ENCODE measurements at regions not wholly inside any gene's neighbourhood (a gene's known extent, or its start where the extent isn't known, plus 50 kb on each side); places are given as distances from the start of the nearest gene placed in this dataset.

GRCh38 chr2:7437141-7437540 lies 519.9 kb downstream of the RNF144A start:
- DNase-seq (ENCODE audit: low spot score) = no peak
- no peaks in the 10 kb centered on the region for H3K4me1 Mint-ChIP-seq
- no peak overlapping the region for H3K27ac ChIP-seq
- H3K4me3 ChIP-seq = no peak overlapping the region
- TF ChIP-seq, protein P1, sequence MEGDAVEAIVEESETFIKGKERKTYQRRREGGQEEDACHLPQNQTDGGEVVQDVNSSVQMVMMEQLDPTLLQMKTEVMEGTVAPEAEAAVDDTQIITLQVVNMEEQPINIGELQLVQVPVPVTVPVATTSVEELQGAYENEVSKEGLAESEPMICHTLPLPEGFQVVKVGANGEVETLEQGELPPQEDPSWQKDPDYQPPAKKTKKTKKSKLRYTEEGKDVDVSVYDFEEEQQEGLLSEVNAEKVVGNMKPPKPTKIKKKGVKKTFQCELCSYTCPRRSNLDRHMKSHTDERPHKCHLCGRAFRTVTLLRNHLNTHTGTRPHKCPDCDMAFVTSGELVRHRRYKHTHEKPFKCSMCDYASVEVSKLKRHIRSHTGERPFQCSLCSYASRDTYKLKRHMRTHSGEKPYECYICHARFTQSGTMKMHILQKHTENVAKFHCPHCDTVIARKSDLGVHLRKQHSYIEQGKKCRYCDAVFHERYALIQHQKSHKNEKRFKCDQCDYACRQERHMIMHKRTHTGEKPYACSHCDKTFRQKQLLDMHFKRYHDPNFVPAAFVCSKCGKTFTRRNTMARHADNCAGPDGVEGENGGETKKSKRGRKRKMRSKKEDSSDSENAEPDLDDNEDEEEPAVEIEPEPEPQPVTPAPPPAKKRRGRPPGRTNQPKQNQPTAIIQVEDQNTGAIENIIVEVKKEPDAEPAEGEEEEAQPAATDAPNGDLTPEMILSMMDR (IDR thresholded peaks at IDR 0.05) = no peak
- TF ChIP-seq EZH2 (IDR thresholded peaks at IDR 0.05) (no peak), EZH2phosphoT487 (IDR thresholded peaks at IDR 0.05) (no peak)
- H3F3A ChIP-seq (ENCODE audit: low read depth) = no peaks in the 10 kb centered on the region
- no peak overlapping the region for H3K9ac ChIP-seq
- H3K9me3 Mint-ChIP-seq = peaks cover 33% of the 10 kb centered on the region
- H3K79me2 ChIP-seq (ENCODE audit: low read depth) = no peaks in the 10 kb centered on the region
- no peaks in the 10 kb centered on the region for H3K27me3 ChIP-seq
- no peaks in the 10 kb centered on the region for H3K9me3 ChIP-seq (ENCODE audit: low read depth)
- H3K4me2 ChIP-seq = no peak overlapping the region
- no peak overlapping the region for H3K27ac Mint-ChIP-seq
- no peaks in the 10 kb centered on the region for H3K4me1 ChIP-seq
- no peaks in the 10 kb centered on the region for H4K20me1 ChIP-seq (ENCODE audit: low read depth)
- peaks cover 10% of the 10 kb centered on the region for H3K36me3 Mint-ChIP-seq
- no peak overlapping the region for H3K4me3 Mint-ChIP-seq
- H3K27me3 Mint-ChIP-seq (ENCODE audit: insufficient read depth, low read depth) = no peaks in the 10 kb centered on the region
- H2AFZ ChIP-seq (replicated peaks) = no peak overlapping the region
- no peaks in the 10 kb centered on the region for H3K36me3 ChIP-seq

GRCh38 chr2:7437716-7438632 lies 520.8 kb downstream of the RNF144A start:
- no peak for TF ChIP-seq EZH2phosphoT487 (IDR thresholded peaks at IDR 0.05)
- TF ChIP-seq EZH2 (IDR thresholded peaks at IDR 0.05) = no peak
- TF ChIP-seq, protein P1 (IDR thresholded peaks at IDR 0.05) = no peak
- no peak overlapping the region for H3K9ac ChIP-seq
- Mint-ChIP-seq H3K27ac (no peak overlapping the region), H3K36me3 (peaks cover 10% of the 10 kb centered on the region), H3K4me1 (no peaks in the 10 kb centered on the region), H3K27me3 (ENCODE audit: insufficient read depth, low read depth) (no peaks in the 10 kb centered on the region), H3K4me3 (no peak overlapping the region), H3K9me3 (peaks cover 28% of the 10 kb centered on the region)
- H3K4me1 ChIP-seq = no peaks in the 10 kb centered on the region
- no peaks in the 10 kb centered on the region for H3K27me3 ChIP-seq
- no peak overlapping the region for H3K4me3 ChIP-seq
- no peaks in the 10 kb centered on the region for H4K20me1 ChIP-seq (ENCODE audit: low read depth)
- H3K4me2 ChIP-seq = no peak overlapping the region
- no peaks in the 10 kb centered on the region for H3K9me3 ChIP-seq (ENCODE audit: low read depth)
- DNase-seq (ENCODE audit: low spot score) = no peak
- H3K27ac ChIP-seq = no peak overlapping the region
- H3F3A ChIP-seq (ENCODE audit: low read depth) = no peaks in the 10 kb centered on the region
- H2AFZ ChIP-seq (replicated peaks) = no peak overlapping the region
- no peaks in the 10 kb centered on the region for H3K79me2 ChIP-seq (ENCODE audit: low read depth)
- no peaks in the 10 kb centered on the region for H3K36me3 ChIP-seq

DNA sequence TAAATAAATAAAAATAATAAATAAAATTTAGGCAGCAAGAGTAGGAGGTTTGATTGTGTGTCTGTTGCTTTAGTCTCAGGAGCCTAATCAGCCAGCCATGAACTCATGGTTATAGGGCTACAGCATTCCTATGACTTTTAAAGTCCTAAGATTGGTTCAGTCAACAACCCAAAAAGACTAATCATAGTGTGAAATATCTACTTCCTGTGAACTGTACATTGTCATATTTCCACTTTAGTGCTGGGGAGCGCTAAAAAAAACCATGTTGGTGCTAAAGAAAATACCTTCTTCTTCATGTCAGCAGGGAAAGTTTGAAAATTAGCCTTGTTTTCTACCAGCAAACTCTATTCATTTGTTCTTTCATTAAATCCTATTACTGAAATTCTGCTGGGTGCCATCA lies 521.6 kb downstream of the RNF144A start:
- peaks cover 8% of the 10 kb centered on the region for H3K36me3 Mint-ChIP-seq
- no peak for TF ChIP-seq EZH2 (IDR thresholded peaks at IDR 0.05)
- TF ChIP-seq, protein P1 (IDR thresholded peaks at IDR 0.05) = no peak
- no peaks in the 10 kb centered on the region for H3K36me3 ChIP-seq
- H3K79me2 ChIP-seq (ENCODE audit: low read depth) = no peaks in the 10 kb centered on the region
- no peaks in the 10 kb centered on the region for H3K4me1 Mint-ChIP-seq
- H3K27ac ChIP-seq = no peak overlapping the region
- no peaks in the 10 kb centered on the region for H3K4me1 ChIP-seq
- H3K27ac Mint-ChIP-seq = no peak overlapping the region
- H3K4me3 ChIP-seq = no peak overlapping the region
- no peak overlapping the region for H3K4me3 Mint-ChIP-seq
- no peak for DNase-seq (ENCODE audit: low spot score)
- peaks cover 22% of the 10 kb centered on the region for H3K9me3 Mint-ChIP-seq
- no peaks in the 10 kb centered on the region for H4K20me1 ChIP-seq (ENCODE audit: low read depth)
- H3K9ac ChIP-seq = no peak overlapping the region
- no peaks in the 10 kb centered on the region for H3K9me3 ChIP-seq (ENCODE audit: low read depth)
- no peak overlapping the region for H2AFZ ChIP-seq (replicated peaks)
- H3F3A ChIP-seq (ENCODE audit: low read depth) = no peaks in the 10 kb centered on the region
- H3K4me2 ChIP-seq = no peak overlapping the region
- no peaks in the 10 kb centered on the region for H3K27me3 ChIP-seq
- no peaks in the 10 kb centered on the region for H3K27me3 Mint-ChIP-seq (ENCODE audit: insufficient read depth, low read depth)
